ENCODE measurements at regions not wholly inside any gene's neighbourhood (a gene's known extent, or its start where the extent isn't known, plus 50 kb on each side); places are given as distances from the start of the nearest gene placed in this dataset.

DNA sequence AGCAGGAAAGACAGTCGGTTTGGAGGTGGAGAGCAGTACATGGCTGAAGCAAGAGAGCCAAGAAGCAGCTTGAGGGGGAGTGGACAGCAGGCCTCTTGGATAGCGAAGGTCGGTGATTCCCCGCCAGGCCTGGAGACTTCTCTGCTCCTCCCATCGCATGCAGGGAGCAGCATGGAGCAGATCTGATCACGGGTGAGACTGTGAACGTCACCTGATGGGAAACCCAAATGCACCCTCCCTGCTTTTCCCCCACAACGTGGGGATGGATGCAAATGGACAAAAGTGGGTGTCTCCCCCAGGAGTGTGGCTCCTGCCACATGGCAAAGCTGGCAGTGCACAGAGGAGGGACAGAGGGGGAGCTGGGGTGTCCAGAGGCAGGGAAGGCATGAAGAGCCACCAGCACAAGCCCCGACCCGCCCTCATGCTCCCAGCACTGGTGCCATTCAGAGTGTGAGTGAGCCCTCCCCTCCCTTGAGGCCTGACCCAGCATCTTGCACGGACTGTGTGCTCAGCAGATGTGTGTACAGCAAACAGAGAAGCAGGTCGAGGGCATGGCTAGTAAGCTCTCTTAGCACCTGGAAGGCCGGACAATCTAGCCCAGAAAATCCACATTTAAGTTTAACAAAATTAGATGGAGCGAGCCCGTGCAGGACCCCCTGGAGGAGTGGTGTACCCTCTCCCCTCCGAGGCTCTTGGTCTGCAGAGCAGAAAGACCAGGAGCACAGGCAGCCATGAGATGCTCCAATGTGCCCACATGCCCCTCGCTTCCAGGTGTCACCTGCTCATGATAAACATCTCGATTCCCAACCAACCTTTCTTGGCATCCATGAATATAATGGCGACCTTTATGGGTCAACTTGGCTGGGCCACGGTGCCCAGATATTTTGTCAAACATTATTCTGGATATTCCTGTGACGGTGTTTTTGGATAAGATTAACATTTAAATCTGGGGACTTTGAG is 661.7 kb downstream of the TBC1D22A start:
- TF ChIP-seq ZBTB8A (tag by site-specific recombination; IDR thresholded peaks at IDR 0.05): no peak
- TF ChIP-seq ZNF621 (tag by site-specific recombination; IDR thresholded peaks at IDR 0.05): no peak
- TF ChIP-seq ZNF19 (tag by site-specific recombination; IDR thresholded peaks at IDR 0.05; ENCODE audit: low read depth): no peak
- TF ChIP-seq ZNF140 (tag by site-specific recombination; IDR thresholded peaks at IDR 0.05): no peak
- TF ChIP-seq ZNF416 (tag by site-specific recombination; IDR thresholded peaks at IDR 0.05): no peak
- no peak for TF ChIP-seq ZNF664 (tag by site-specific recombination; IDR thresholded peaks at IDR 0.05)
- TF ChIP-seq PRDM1 (tag by site-specific recombination; IDR thresholded peaks at IDR 0.05): no peak
- TF ChIP-seq, protein P1, sequence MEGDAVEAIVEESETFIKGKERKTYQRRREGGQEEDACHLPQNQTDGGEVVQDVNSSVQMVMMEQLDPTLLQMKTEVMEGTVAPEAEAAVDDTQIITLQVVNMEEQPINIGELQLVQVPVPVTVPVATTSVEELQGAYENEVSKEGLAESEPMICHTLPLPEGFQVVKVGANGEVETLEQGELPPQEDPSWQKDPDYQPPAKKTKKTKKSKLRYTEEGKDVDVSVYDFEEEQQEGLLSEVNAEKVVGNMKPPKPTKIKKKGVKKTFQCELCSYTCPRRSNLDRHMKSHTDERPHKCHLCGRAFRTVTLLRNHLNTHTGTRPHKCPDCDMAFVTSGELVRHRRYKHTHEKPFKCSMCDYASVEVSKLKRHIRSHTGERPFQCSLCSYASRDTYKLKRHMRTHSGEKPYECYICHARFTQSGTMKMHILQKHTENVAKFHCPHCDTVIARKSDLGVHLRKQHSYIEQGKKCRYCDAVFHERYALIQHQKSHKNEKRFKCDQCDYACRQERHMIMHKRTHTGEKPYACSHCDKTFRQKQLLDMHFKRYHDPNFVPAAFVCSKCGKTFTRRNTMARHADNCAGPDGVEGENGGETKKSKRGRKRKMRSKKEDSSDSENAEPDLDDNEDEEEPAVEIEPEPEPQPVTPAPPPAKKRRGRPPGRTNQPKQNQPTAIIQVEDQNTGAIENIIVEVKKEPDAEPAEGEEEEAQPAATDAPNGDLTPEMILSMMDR (tag by site-specific recombination; IDR thresholded peaks at IDR 0.05): no peak
- TF ChIP-seq, protein P2, sequence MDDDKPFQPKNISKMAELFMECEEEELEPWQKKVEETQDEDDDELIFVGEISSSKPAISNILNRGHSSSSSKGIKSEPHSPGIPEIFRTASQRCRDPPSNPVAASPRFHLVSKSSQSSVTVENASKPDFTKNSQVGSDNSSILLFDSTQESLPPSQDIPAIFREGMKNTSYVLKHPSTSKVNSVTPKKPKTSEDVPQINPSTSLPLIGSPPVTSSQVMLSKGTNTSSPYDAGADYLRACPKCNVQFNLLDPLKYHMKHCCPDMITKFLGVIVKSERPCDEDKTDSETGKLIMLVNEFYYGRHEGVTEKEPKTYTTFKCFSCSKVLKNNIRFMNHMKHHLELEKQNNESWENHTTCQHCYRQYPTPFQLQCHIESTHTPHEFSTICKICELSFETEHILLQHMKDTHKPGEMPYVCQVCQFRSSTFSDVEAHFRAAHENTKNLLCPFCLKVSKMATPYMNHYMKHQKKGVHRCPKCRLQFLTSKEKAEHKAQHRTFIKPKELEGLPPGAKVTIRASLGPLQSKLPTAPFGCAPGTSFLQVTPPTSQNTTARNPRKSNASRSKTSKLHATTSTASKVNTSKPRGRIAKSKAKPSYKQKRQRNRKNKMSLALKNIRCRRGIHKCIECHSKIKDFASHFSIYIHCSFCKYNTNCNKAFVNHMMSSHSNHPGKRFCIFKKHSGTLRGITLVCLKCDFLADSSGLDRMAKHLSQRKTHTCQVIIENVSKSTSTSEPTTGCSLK (tag by site-specific recombination; IDR thresholded peaks at IDR 0.05): no peak
- TF ChIP-seq ZFHX2 (tag by site-specific recombination; conservative IDR thresholded peaks at IDR 0.05): no peak
- no peak for TF ChIP-seq ZNF747 (tag by site-specific recombination; IDR thresholded peaks at IDR 0.05)
- TF ChIP-seq, protein P3, sequence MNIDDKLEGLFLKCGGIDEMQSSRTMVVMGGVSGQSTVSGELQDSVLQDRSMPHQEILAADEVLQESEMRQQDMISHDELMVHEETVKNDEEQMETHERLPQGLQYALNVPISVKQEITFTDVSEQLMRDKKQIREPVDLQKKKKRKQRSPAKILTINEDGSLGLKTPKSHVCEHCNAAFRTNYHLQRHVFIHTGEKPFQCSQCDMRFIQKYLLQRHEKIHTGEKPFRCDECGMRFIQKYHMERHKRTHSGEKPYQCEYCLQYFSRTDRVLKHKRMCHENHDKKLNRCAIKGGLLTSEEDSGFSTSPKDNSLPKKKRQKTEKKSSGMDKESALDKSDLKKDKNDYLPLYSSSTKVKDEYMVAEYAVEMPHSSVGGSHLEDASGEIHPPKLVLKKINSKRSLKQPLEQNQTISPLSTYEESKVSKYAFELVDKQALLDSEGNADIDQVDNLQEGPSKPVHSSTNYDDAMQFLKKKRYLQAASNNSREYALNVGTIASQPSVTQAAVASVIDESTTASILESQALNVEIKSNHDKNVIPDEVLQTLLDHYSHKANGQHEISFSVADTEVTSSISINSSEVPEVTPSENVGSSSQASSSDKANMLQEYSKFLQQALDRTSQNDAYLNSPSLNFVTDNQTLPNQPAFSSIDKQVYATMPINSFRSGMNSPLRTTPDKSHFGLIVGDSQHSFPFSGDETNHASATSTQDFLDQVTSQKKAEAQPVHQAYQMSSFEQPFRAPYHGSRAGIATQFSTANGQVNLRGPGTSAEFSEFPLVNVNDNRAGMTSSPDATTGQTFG (tag by site-specific recombination; IDR thresholded peaks at IDR 0.05; ENCODE audit: borderline replicate concordance): no peak
- TF ChIP-seq ZNF558 (tag by site-specific recombination; IDR thresholded peaks at IDR 0.05): no peak
- no peak for TF ChIP-seq GLI4 (tag by site-specific recombination; IDR thresholded peaks at IDR 0.05)
- TF ChIP-seq ZNF394 (tag by site-specific recombination; IDR thresholded peaks at IDR 0.05; ENCODE audit: borderline replicate concordance): no peak
- TF ChIP-seq KLF16 (tag by site-specific recombination; IDR thresholded peaks at IDR 0.05): no peak
- Histone ChIP-seq H3K36me3 (ENCODE audit: control insufficient read depth in 2 of 2, insufficient read depth in 1 of 2, low read length in 2 of 2) (no peaks in the 10 kb centered on the region), H3K27ac (ENCODE audit: extremely low read depth, low read depth, low read length) (no peak overlapping the region), H3K9me3 (ENCODE audit: control insufficient read depth, insufficient read depth, low read depth, low read length) (no peaks in the 10 kb centered on the region), H3K4me1 (ENCODE audit: control insufficient read depth, insufficient read depth, low read length) (no peaks in the 10 kb centered on the region), H3K4me3 (ENCODE audit: low read depth, low read length) (no peak overlapping the region)
- POLR2A ChIA-PET: no interaction called here
- CTCF ChIA-PET: no interaction called here

DNA sequence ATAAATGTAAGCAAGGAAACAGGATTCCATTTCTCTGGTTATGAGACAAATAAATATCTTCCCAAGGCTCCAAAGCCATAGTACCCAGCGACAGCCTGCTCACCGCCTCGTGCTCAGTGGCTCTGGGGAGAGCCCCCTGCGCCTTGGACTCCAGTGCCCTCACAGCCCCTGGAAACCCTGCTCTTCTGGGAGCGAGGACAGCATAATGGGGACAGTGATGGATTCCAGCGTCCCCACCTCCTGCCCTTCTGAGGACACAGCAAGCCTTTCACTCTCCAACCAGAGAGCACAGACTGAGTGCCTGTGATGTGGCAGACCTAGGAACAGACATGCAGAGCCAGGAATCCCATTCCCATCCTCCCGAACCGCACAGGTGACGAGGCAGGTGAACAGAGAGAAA is 660.8 kb downstream of the TBC1D22A start:
- H3K4me1 ChIP-seq (ENCODE audit: control insufficient read depth, insufficient read depth, low read length): no peaks in the 10 kb centered on the region
- no peaks in the 10 kb centered on the region for H3K36me3 ChIP-seq (ENCODE audit: control insufficient read depth in 2 of 2, insufficient read depth in 1 of 2, low read length in 2 of 2)
- H3K9me3 ChIP-seq (ENCODE audit: control insufficient read depth, insufficient read depth, low read depth, low read length): no peaks in the 10 kb centered on the region
- ChIA-PET CTCF (no interaction called here), POLR2A (no interaction called here)
- TF ChIP-seq SCRT2 (tag by site-specific recombination; IDR thresholded peaks at IDR 0.05): no peak
- H3K27ac ChIP-seq (ENCODE audit: extremely low read depth, low read depth, low read length): no peak overlapping the region
- H3K4me3 ChIP-seq (ENCODE audit: low read depth, low read length): no peak overlapping the region
